HPDE6-E6E7 (cell line): ENCODE measurements at regions not wholly inside any gene's neighbourhood (a gene's known extent, or its start where the extent isn't known, plus 50 kb on each side); places are given as distances from the start of the nearest gene placed in this dataset.

Source experiments
- DNase-seq: peaks from one replicate; pipeline ENCODE4 v3.0.0; 2011; ENCODE audit warnings: missing footprints; ENCODE audit errors: extremely low spot score

GRCh38 chr2:37865640-37866039, 59.4 kb upstream of the RMDN2 start:
- DNase-seq: no peak

- DNase-seq: no peak
These were observed 58.7 kb upstream of the RMDN2 start for GRCh38 chr2:37866171-37866934.

DNA sequence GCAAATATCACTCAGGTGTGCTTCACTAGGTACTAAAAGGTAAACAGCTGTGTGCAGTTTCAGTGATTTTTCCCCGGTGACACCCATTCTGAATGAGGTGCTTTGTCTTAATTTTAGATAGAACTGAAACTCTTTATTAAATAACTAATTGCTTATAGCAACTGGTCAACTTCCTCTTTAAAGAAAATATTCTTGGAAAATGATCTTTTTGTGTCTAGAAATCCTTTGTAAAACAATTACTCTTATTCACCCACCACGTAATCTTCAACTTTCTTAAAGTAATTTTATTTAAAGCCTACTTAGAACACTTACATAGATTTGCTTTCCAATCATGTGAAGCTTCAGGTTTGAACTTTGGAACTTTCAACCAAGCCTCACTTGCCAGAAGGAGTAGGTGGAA, 57.9 kb upstream of the RMDN2 start:
- DNase-seq: no peak

DNA sequence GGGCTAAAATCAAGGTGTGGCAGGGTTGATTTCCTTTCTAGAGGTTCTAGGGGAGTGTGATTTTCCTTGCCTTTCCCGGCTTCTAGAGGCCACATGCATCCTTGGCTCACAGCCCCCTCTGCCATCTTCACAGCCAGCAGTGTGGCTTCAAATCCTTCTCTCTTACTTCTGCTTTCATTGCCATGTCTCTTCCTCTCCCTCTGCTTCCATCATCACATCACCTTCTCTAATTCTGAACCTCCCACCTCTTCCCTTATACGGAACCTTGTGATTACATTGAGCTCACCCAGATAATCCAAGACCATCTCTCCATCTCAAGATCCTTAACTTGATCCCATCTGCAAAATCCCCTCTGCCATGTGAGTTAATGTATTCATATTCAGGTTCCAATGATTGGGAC, 56.2 kb upstream of the RMDN2 start:
- no peak for DNase-seq

GRCh38 chr2:37869304-37869703, 55.8 kb upstream of the RMDN2 start:
- DNase-seq: no peak

DNA sequence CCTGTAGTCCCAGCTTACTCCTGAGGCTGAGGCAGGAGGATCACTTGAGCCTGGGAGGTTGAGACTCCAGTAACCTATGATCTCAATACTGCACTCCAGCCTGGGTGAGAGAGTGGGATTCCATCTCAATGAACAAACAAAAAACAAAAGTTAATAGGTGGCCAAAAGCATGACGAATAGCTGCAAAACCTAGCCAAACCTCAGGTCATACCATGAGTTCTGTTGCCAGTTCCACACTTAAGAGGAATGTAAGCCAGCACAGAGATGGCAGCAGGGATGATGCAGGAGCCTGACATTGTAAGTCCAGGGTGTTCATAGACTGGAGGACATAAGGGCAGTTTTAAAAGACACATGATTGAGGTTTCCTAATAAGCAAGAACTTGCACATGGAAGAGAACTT, 55.3 kb upstream of the RMDN2 start:
- no peak for DNase-seq

- DNase-seq: no peak
These were observed 54.3 kb upstream of the RMDN2 start for GRCh38 chr2:37870829-37871228.

GRCh38 chr2:37871456-37872191, 53.5 kb upstream of the RMDN2 start:
- peak; percentile 61 for DNase-seq

- no peak for DNase-seq
These were observed 52.8 kb upstream of the RMDN2 start for GRCh38 chr2:37872192-37872750.

DNA sequence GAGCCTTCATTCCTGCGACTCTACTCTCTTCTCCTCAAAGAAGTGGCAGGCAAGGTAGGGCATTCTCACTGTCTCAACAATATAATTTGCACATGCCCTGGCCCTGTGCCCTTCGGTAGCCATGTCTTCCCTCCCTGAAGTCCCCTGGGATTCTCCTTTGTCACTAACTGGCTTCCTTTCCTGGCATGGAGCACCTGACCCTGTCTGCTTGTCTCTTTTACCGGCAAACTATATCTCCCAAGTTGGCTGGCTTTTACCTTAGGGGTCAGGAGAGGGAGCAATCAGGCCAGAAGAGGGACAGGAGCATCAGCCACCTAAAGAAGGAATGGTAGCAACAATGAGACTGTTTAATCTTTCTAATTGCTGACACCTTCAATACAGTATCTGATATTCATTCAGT, 51.9 kb upstream of the RMDN2 start:
- DNase-seq: no peak

DNA sequence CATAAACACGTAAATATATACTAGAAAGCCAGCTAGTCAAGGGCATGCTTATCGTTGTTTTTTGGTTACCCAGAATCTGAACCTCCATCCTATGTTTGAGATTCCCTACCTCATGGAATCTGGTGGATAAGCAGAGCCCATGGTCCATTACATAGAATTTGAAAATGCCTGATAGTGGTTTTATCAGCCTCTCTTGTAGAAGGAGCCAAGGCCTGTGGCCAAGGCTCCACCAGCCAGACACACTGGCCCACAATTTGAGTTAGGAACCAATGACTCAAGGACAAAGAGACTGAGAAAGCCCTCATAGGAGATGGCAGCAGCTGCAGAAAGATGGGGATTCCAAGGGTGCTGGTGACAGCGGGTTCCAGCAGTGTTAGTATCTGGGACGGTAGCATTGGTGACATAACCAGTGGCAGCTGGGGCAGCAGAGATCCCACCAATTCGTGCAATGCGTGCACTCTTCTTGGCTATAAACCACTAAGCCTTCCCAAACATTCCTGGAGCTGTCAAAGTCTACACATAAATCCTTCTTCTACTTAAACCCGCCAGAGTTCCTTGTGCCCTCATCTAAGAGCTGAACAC, 51.2 kb upstream of the RMDN2 start:
- DNase-seq: no peak

DNA sequence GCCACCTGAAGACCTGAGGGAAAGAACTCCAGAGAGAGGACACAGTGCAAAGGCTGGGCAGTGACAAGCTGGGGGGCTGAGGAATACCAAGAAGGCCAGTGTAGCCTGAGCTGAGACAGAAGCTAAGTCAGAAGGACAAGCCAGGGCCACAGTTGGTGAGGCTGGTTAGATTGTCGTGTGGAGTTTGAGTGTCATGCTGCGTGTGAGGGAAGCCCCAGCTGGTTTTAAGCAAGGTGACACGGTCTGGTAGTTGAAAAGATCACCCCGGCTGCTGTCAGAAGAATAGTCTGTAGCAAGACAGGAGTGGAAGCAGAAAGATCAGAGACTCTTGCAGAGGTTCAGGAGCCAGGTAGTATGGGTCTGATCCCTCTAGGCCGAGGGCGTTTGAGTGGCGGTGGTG, 50.6 kb upstream of the RMDN2 start:
- no peak for DNase-seq
